ENCODE measurements at regions not wholly inside any gene's neighbourhood (a gene's known extent, or its start where the extent isn't known, plus 50 kb on each side); places are given as distances from the start of the nearest gene placed in this dataset.
"Not testable (repeated sequence)": the region's sequence is repeated elsewhere in the genome, so short reads cannot be mapped to it uniquely, and the experiment has no call there.

- no peaks in the 10 kb centered on the region for H3K9me3 Mint-ChIP-seq
These were observed 684.1 kb upstream of the C16orf82 start for GRCh38 chr16:26382586-26382985.

GRCh38 chr16:26386096-26386495 lies 680.6 kb upstream of the C16orf82 start:
- POLR2A ChIA-PET: no interaction called here
- Histone ChIP-seq H3K9me3 (ENCODE audit: low read length) (no peaks in the 10 kb centered on the region), H3K27ac (ENCODE audit: low read depth, low read length) (no peak overlapping the region), H3K4me1 (ENCODE audit: insufficient read depth, low read length) (no peaks in the 10 kb centered on the region), H3K4me3 (ENCODE audit: low read length) (no peak overlapping the region), H3K27me3 (ENCODE audit: insufficient read depth, low read length, poor library complexity, severe bottlenecking) (no peaks in the 10 kb centered on the region), H3K36me3 (ENCODE audit: insufficient read depth, low read length) (no peaks in the 10 kb centered on the region)
- Mint-ChIP-seq H3K9me3 (peaks cover 0 to 3% (median 0%) of the 10 kb centered on the region in 5 donors), H3K27me3 (peaks cover 0 to 2% of the 10 kb centered on the region in 2 donors), H3K4me1 (no peaks in the 10 kb centered on the region), H3K27ac (no peak overlapping the region), H3K4me3 (no peak overlapping the region), H3K36me3 (no peaks in the 10 kb centered on the region)
- no peak for DNase-seq
- CTCF ChIA-PET: no interaction called here

More at GRCh38 chr16:26382586-26382985, 684.1 kb upstream of the C16orf82 start:
- DNase-seq: no peak
- Mint-ChIP-seq H3K36me3 (no peaks in the 10 kb centered on the region), H3K4me3 (no peak overlapping the region), H3K27ac (no peak overlapping the region), H3K27me3 (no peaks in the 10 kb centered on the region), H3K4me1 (no peaks in the 10 kb centered on the region)
- CTCF ChIA-PET: no interaction called here
- H3K4me1 ChIP-seq (ENCODE audit: insufficient read depth, low read length): no peaks in the 10 kb centered on the region
- no peaks in the 10 kb centered on the region for H3K36me3 ChIP-seq (ENCODE audit: insufficient read depth, low read length)
- H3K9me3 ChIP-seq (ENCODE audit: low read length): no peaks in the 10 kb centered on the region
- H3K4me3 ChIP-seq (ENCODE audit: low read length): no peak overlapping the region
- H3K27ac ChIP-seq (ENCODE audit: low read depth, low read length): no peak overlapping the region
- no peaks in the 10 kb centered on the region for H3K27me3 ChIP-seq (ENCODE audit: insufficient read depth, low read length, poor library complexity, severe bottlenecking)
- POLR2A ChIA-PET: no interaction called here

GRCh38 chr16:26391833-26392232 lies 674.9 kb upstream of the C16orf82 start:
- Mint-ChIP-seq H3K27ac (no peak overlapping the region), H3K27me3 (peaks cover 0 to 5% of the 10 kb centered on the region in 2 donors), H3K36me3 (no peaks in the 10 kb centered on the region), H3K4me3 (no peak overlapping the region), H3K4me1 (no peaks in the 10 kb centered on the region), H3K9me3 (peaks cover 0 to 5% (median 0%) of the 10 kb centered on the region in 5 donors)
- H3K4me3 ChIP-seq (ENCODE audit: low read length): no peak overlapping the region
- H3K4me1 ChIP-seq (ENCODE audit: insufficient read depth, low read length): no peaks in the 10 kb centered on the region
- H3K36me3 ChIP-seq (ENCODE audit: insufficient read depth, low read length): no peaks in the 10 kb centered on the region
- H3K9me3 ChIP-seq (ENCODE audit: low read length): no peaks in the 10 kb centered on the region
- CTCF ChIA-PET: no interaction called here
- H3K27me3 ChIP-seq (ENCODE audit: insufficient read depth, low read length, poor library complexity, severe bottlenecking): no peaks in the 10 kb centered on the region
- H3K27ac ChIP-seq (ENCODE audit: low read depth, low read length): no peak overlapping the region
- POLR2A ChIA-PET: no interaction called here
- DNase-seq: no peak

GRCh38 chr16:26394409-26394808 lies 672.3 kb upstream of the C16orf82 start:
- Mint-ChIP-seq H3K4me3 (no peak overlapping the region), H3K36me3 (no peaks in the 10 kb centered on the region), H3K27me3 (peaks cover 0 to 5% of the 10 kb centered on the region in 2 donors), H3K27ac (no peak overlapping the region), H3K9me3 (peaks cover 0 to 5% (median 0%) of the 10 kb centered on the region in 5 donors), H3K4me1 (no peaks in the 10 kb centered on the region)
- Histone ChIP-seq H3K9me3 (ENCODE audit: low read length) (no peaks in the 10 kb centered on the region), H3K27me3 (ENCODE audit: insufficient read depth, low read length, poor library complexity, severe bottlenecking) (no peaks in the 10 kb centered on the region), H3K27ac (ENCODE audit: low read depth, low read length) (no peak overlapping the region), H3K36me3 (ENCODE audit: insufficient read depth, low read length) (no peaks in the 10 kb centered on the region), H3K4me3 (ENCODE audit: low read length) (no peak overlapping the region), H3K4me1 (ENCODE audit: insufficient read depth, low read length) (no peaks in the 10 kb centered on the region)
- ChIA-PET CTCF (no interaction called here), POLR2A (no interaction called here)
- no peak for DNase-seq

GRCh38 chr16:26395700-26396099 lies 671.0 kb upstream of the C16orf82 start:
- Mint-ChIP-seq H3K27me3 (peaks cover 0 to 3% of the 10 kb centered on the region in 2 donors), H3K4me1 (no peaks in the 10 kb centered on the region), H3K27ac (peak overlapping the region in 1 of 8 donors; percentile 95), H3K36me3 (peaks cover 0 to 2% (median 0%) of the 10 kb centered on the region in 3 donors), H3K4me3 (no peak overlapping the region), H3K9me3 (peaks cover 0 to 2% (median 0%) of the 10 kb centered on the region in 5 donors)
- DNase-seq: no peak
- ChIA-PET CTCF (no interaction called here), POLR2A (no interaction called here)
- H3K4me3 ChIP-seq (ENCODE audit: low read length): no peak overlapping the region
- no peaks in the 10 kb centered on the region for H3K4me1 ChIP-seq (ENCODE audit: insufficient read depth, low read length)
- no peaks in the 10 kb centered on the region for H3K9me3 ChIP-seq (ENCODE audit: low read length)
- H3K36me3 ChIP-seq (ENCODE audit: insufficient read depth, low read length): no peaks in the 10 kb centered on the region
- H3K27ac ChIP-seq (ENCODE audit: low read depth, low read length): no peak overlapping the region
- no peaks in the 10 kb centered on the region for H3K27me3 ChIP-seq (ENCODE audit: insufficient read depth, low read length, poor library complexity, severe bottlenecking)

- peaks cover 0 to 2% (median 0%) of the 10 kb centered on the region in 3 donors for H3K36me3 Mint-ChIP-seq
- Histone ChIP-seq H3K36me3 (ENCODE audit: insufficient read depth, low read length) (no peaks in the 10 kb centered on the region), H3K4me1 (ENCODE audit: insufficient read depth, low read length) (no peaks in the 10 kb centered on the region), H3K27me3 (ENCODE audit: insufficient read depth, low read length, poor library complexity, severe bottlenecking) (no peaks in the 10 kb centered on the region), H3K9me3 (ENCODE audit: low read length) (no peaks in the 10 kb centered on the region), H3K4me3 (ENCODE audit: low read length) (no peak overlapping the region), H3K27ac (ENCODE audit: low read depth, low read length) (no peak overlapping the region)
- H3K4me3 Mint-ChIP-seq: no peak overlapping the region
- CTCF ChIA-PET: no interaction called here
- H3K9me3 Mint-ChIP-seq: peaks cover 0 to 2% (median under 1%) of the 10 kb centered on the region in 5 donors
- H3K4me1 Mint-ChIP-seq: no peaks in the 10 kb centered on the region
- POLR2A ChIA-PET: no interaction called here
- no peak for DNase-seq
- peaks cover 0 to 3% of the 10 kb centered on the region in 2 donors for H3K27me3 Mint-ChIP-seq
- no peak overlapping the region for H3K27ac Mint-ChIP-seq
These were observed 670.1 kb upstream of the C16orf82 start for GRCh38 chr16:26396511-26397235.

GRCh38 chr16:26413780-26414179 lies 652.9 kb upstream of the C16orf82 start:
- Mint-ChIP-seq H3K9me3 (peaks cover 2 to 11% (median 5%) of the 10 kb centered on the region in 5 donors), H3K4me3 (no peak overlapping the region), H3K27ac (no peak overlapping the region), H3K4me1 (no peaks in the 10 kb centered on the region), H3K36me3 (peaks cover 0 to 3% (median 0%) of the 10 kb centered on the region in 3 donors), H3K27me3 (peaks cover 6 to 8% of the 10 kb centered on the region in 2 donors)
- H3K36me3 ChIP-seq (ENCODE audit: insufficient read depth, low read length): no peaks in the 10 kb centered on the region
- H3K9me3 ChIP-seq (ENCODE audit: low read length): no peaks in the 10 kb centered on the region
- H3K4me1 ChIP-seq (ENCODE audit: insufficient read depth, low read length): no peaks in the 10 kb centered on the region
- ChIA-PET CTCF (no interaction called here), POLR2A (no interaction called here)
- DNase-seq: no peak
- no peak overlapping the region for H3K4me3 ChIP-seq (ENCODE audit: low read length)
- H3K27ac ChIP-seq (ENCODE audit: low read depth, low read length): no peak overlapping the region
- no peaks in the 10 kb centered on the region for H3K27me3 ChIP-seq (ENCODE audit: insufficient read depth, low read length, poor library complexity, severe bottlenecking)

- H3K4me3 Mint-ChIP-seq; H3K27me3 ChIP-seq (ENCODE audit: insufficient read depth, low read length, poor library complexity, severe bottlenecking); H3K4me1 Mint-ChIP-seq; POLR2A ChIA-PET; H3K36me3 ChIP-seq (ENCODE audit: insufficient read depth, low read length); DNase-seq; H3K27ac Mint-ChIP-seq; CTCF ChIA-PET; H3K27ac ChIP-seq (ENCODE audit: low read depth, low read length); H3K4me3 ChIP-seq (ENCODE audit: low read length); H3K4me1 ChIP-seq (ENCODE audit: insufficient read depth, low read length); H3K36me3 Mint-ChIP-seq; H3K9me3 ChIP-seq (ENCODE audit: low read length); H3K27me3 Mint-ChIP-seq: not testable (repeated sequence)
- peaks cover 2 to 14% (median 6%) of the 10 kb centered on the region in 5 donors for H3K9me3 Mint-ChIP-seq
These were observed 647.3 kb upstream of the C16orf82 start for GRCh38 chr16:26419458-26419857.

Measured in CD8-positive, alpha-beta memory T cell (primary cell).